ENCODE measurements at regions not wholly inside any gene's neighbourhood (a gene's known extent, or its start where the extent isn't known, plus 50 kb on each side); places are given as distances from the start of the nearest gene placed in this dataset.

DNA sequence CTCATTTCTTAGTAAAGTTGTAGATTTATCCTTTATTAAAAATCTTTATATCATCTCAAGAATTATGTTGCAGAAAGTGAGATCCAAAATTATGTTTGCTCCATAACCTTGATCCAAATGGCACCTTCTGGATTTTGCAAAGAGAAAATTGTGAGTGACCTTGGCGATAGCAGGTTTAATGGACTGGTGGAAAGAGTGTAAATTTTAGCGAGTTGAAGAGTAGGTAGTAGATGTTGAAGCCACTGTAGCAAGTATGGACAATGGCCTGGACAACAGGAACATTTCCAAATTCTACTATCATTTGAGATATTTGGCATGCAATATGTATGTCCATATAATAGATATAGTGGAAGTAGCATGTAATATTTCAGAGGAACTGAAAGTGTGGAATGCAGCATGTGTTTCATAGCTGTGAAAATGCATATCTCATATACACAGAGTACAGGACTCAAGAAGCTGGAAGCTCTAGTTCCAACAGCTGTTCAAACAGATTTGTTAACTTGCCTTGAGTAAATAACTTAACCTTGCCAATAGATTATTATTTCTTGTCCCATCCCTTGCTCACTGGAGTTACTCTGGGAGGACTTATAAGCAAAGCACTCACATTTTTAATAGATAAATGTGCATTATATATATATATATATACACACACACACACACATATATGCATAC, 152.5 kb upstream of the TLL1 start (continued):
- TF ChIP-seq, protein P1, sequence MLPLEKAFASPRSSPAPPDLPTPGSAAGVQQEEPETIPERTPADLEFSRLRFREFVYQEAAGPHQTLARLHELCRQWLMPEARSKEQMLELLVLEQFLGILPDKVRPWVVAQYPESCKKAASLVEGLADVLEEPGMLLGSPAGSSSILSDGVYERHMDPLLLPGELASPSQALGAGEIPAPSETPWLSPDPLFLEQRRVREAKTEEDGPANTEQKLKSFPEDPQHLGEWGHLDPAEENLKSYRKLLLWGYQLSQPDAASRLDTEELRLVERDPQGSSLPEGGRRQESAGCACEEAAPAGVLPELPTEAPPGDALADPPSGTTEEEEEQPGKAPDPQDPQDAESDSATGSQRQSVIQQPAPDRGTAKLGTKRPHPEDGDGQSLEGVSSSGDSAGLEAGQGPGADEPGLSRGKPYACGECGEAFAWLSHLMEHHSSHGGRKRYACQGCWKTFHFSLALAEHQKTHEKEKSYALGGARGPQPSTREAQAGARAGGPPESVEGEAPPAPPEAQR (CRISPR knock-in tag; IDR thresholded peaks at IDR 0.05), result no peak
- TF ChIP-seq JUN (CRISPR knock-in tag; IDR thresholded peaks at IDR 0.05) (no peak), ZNF121 (CRISPR knock-in tag; IDR thresholded peaks at IDR 0.05) (no peak), EMX1 (CRISPR knock-in tag; IDR thresholded peaks at IDR 0.05) (no peak), CREM (CRISPR knock-in tag; IDR thresholded peaks at IDR 0.05) (no peak), HMGA2 (CRISPR knock-in tag; IDR thresholded peaks at IDR 0.05) (no peak)
- TF ChIP-seq, protein P2, sequence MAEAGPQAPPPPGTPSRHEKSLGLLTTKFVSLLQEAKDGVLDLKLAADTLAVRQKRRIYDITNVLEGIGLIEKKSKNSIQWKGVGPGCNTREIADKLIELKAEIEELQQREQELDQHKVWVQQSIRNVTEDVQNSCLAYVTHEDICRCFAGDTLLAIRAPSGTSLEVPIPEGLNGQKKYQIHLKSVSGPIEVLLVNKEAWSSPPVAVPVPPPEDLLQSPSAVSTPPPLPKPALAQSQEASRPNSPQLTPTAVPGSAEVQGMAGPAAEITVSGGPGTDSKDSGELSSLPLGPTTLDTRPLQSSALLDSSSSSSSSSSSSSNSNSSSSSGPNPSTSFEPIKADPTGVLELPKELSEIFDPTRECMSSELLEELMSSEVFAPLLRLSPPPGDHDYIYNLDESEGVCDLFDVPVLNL (CRISPR knock-in tag; IDR thresholded peaks at IDR 0.05; ENCODE audit: borderline replicate concordance, low read depth), result no peak
- TF ChIP-seq, protein P3, sequence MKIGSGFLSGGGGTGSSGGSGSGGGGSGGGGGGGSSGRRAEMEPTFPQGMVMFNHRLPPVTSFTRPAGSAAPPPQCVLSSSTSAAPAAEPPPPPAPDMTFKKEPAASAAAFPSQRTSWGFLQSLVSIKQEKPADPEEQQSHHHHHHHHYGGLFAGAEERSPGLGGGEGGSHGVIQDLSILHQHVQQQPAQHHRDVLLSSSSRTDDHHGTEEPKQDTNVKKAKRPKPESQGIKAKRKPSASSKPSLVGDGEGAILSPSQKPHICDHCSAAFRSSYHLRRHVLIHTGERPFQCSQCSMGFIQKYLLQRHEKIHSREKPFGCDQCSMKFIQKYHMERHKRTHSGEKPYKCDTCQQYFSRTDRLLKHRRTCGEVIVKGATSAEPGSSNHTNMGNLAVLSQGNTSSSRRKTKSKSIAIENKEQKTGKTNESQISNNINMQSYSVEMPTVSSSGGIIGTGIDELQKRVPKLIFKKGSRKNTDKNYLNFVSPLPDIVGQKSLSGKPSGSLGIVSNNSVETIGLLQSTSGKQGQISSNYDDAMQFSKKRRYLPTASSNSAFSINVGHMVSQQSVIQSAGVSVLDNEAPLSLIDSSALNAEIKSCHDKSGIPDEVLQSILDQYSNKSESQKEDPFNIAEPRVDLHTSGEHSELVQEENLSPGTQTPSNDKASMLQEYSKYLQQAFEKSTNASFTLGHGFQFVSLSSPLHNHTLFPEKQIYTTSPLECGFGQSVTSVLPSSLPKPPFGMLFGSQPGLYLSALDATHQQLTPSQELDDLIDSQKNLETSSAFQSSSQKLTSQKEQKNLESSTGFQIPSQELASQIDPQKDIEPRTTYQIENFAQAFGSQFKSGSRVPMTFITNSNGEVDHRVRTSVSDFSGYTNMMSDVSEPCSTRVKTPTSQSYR (CRISPR knock-in tag; IDR thresholded peaks at IDR 0.05), result no peak
- TF ChIP-seq, protein P4, sequence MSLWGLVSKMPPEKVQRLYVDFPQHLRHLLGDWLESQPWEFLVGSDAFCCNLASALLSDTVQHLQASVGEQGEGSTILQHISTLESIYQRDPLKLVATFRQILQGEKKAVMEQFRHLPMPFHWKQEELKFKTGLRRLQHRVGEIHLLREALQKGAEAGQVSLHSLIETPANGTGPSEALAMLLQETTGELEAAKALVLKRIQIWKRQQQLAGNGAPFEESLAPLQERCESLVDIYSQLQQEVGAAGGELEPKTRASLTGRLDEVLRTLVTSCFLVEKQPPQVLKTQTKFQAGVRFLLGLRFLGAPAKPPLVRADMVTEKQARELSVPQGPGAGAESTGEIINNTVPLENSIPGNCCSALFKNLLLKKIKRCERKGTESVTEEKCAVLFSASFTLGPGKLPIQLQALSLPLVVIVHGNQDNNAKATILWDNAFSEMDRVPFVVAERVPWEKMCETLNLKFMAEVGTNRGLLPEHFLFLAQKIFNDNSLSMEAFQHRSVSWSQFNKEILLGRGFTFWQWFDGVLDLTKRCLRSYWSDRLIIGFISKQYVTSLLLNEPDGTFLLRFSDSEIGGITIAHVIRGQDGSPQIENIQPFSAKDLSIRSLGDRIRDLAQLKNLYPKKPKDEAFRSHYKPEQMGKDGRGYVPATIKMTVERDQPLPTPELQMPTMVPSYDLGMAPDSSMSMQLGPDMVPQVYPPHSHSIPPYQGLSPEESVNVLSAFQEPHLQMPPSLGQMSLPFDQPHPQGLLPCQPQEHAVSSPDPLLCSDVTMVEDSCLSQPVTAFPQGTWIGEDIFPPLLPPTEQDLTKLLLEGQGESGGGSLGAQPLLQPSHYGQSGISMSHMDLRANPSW (CRISPR knock-in tag; conservative IDR thresholded peaks at IDR 0.05; ENCODE audit: low read depth), result no peak
- TF ChIP-seq, protein P5, sequence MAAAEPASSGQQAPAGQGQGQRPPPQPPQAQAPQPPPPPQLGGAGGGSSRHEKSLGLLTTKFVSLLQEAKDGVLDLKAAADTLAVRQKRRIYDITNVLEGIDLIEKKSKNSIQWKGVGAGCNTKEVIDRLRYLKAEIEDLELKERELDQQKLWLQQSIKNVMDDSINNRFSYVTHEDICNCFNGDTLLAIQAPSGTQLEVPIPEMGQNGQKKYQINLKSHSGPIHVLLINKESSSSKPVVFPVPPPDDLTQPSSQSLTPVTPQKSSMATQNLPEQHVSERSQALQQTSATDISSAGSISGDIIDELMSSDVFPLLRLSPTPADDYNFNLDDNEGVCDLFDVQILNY (CRISPR knock-in tag; IDR thresholded peaks at IDR 0.05), result no peak

DNA sequence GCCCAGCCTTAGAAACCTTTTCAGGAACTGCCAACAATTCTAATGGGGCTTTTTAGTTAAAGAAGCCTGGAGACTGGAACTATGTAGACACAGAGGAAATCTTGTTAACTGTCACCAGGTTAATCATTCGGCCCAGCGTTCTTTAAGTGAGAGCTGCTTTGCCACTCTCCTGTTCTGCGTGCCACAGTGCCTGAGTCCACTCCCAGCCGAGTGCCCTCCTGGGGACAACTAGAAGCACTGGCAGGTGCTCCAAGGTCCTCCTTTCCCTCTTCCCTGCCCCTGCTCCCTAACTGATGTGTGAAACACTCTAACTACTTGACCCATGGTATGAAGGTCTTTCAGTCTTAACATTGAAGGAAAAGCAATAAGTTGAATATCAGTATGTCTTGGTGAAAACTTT, 151.2 kb upstream of the TLL1 start:
- CTCF ChIA-PET, result no interaction called here

More for the DNA sequence above, 151.2 kb upstream of the TLL1 start:
- TF ChIP-seq, protein P6, sequence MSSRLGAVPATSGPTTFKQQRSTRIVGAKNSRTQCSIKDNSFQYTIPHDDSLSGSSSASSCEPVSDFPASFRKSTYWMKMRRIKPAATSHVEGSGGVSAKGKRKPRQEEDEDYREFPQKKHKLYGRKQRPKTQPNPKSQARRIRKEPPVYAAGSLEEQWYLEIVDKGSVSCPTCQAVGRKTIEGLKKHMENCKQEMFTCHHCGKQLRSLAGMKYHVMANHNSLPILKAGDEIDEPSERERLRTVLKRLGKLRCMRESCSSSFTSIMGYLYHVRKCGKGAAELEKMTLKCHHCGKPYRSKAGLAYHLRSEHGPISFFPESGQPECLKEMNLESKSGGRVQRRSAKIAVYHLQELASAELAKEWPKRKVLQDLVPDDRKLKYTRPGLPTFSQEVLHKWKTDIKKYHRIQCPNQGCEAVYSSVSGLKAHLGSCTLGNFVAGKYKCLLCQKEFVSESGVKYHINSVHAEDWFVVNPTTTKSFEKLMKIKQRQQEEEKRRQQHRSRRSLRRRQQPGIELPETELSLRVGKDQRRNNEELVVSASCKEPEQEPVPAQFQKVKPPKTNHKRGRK (CRISPR knock-in tag; IDR thresholded peaks at IDR 0.05; ENCODE audit: borderline replicate concordance), result no peak
- no peak overlapping the region for H3K27ac Mint-ChIP-seq
- H3K9me3 Mint-ChIP-seq, result no peaks in the 10 kb centered on the region
- H3K27me3 Mint-ChIP-seq (ENCODE audit: low read depth), result no peaks in the 10 kb centered on the region; the same call in 1 of the 2 replicates
- peaks cover 30% of the 10 kb centered on the region for H3K4me1 Mint-ChIP-seq
- no peak overlapping the region for H3K4me3 Mint-ChIP-seq
- POLR2A ChIA-PET, result no interaction called here
- DNase-seq (ENCODE audit: low spot score) (no peak), ATAC-seq (no peak)
- no peaks in the 10 kb centered on the region for H3K36me3 Mint-ChIP-seq

Data from WTC11 (cell line).